ENCODE measurements at regions not wholly inside any gene's neighbourhood (a gene's known extent, or its start where the extent isn't known, plus 50 kb on each side); places are given as distances from the start of the nearest gene placed in this dataset.

- TF ChIP-seq, protein P1, sequence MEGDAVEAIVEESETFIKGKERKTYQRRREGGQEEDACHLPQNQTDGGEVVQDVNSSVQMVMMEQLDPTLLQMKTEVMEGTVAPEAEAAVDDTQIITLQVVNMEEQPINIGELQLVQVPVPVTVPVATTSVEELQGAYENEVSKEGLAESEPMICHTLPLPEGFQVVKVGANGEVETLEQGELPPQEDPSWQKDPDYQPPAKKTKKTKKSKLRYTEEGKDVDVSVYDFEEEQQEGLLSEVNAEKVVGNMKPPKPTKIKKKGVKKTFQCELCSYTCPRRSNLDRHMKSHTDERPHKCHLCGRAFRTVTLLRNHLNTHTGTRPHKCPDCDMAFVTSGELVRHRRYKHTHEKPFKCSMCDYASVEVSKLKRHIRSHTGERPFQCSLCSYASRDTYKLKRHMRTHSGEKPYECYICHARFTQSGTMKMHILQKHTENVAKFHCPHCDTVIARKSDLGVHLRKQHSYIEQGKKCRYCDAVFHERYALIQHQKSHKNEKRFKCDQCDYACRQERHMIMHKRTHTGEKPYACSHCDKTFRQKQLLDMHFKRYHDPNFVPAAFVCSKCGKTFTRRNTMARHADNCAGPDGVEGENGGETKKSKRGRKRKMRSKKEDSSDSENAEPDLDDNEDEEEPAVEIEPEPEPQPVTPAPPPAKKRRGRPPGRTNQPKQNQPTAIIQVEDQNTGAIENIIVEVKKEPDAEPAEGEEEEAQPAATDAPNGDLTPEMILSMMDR (IDR thresholded peaks at IDR 0.05; ENCODE audit: insufficient read depth, low read depth, low read length) = no peak
- TF ChIP-seq EZH2 (IDR thresholded peaks at IDR 0.05; ENCODE audit: insufficient read depth, low read length) = no peak
Measured at GRCh38 chr11:70014291-70014690, 63.8 kb upstream of the ANO1 start.
